GM23248 (cell line): ENCODE measurements at regions not wholly inside any gene's neighbourhood (a gene's known extent, or its start where the extent isn't known, plus 50 kb on each side); places are given as distances from the start of the nearest gene placed in this dataset.

ENCODE experiments used
- EZH2 ChIP-seq: fragments of 200-600 bp; sonication (generic); IDR thresholded peaks from 2 replicates; pipeline ENCODE4 v1.6.1; 2018; ENCODE audit warnings: antibody characterized with exemption, mild to moderate bottlenecking; ENCODE audit not compliant: insufficient read depth, poor library complexity, severe bottlenecking
- EZH2phosphoT487 ChIP-seq: fragments of 200-600 bp; sonication (generic); IDR thresholded peaks from 2 replicates; pipeline ENCODE4 v1.6.1; 2018; ENCODE audit warnings: antibody characterized with exemption, moderate library complexity, mild to moderate bottlenecking, low read depth; ENCODE audit not compliant: insufficient read depth

GRCh38 chr6:3940703-3941102, 91.5 kb downstream of the FAM50B start:
- TF ChIP-seq EZH2: no peak
- no peak for TF ChIP-seq EZH2phosphoT487
